ENCODE measurements at regions not wholly inside any gene's neighbourhood (a gene's known extent, or its start where the extent isn't known, plus 50 kb on each side); places are given as distances from the start of the nearest gene placed in this dataset.

DNA sequence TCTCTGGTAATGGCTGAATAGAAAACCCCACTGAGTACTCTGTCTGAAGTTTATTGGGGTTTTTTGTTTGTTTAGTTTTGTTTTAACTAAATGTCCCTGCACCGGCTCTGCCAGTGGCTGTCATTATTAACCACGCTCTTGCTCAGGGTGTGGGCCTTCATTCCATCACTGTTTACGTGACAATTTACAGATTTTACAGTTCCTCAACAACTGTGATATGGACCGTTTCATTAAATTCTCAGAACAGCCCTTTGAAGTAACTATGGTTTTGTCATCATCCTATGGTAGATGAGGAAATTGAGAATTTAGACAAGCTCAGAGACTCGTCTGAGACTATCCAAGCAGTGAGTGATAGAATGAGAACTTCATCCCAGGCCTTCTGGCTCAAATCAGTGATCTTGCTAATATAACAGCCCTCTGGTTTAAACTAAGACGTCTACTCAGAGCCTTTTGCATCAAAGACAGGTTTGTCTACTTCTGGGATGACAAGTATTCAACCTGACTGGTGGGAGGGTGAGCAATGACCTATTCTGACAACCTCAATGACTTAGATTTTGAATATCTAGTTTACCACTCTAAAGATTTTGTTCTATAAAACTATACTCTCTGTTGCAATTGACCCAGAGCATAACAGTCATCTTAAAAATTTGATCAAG is 77.3 kb upstream of the MAP3K1 start:
- H3K27ac ChIP-seq (ENCODE audit: extremely low read length, insufficient read depth, low read length) = no peak overlapping the region
- no peak overlapping the region for H2AFZ ChIP-seq (ENCODE audit: low read length)
- H3K9me3 ChIP-seq (ENCODE audit: low read length) = no peaks in the 10 kb centered on the region
- H3K36me3 ChIP-seq (replicated peaks in 1 of 2; ENCODE audit: control insufficient read depth in 1 of 2, insufficient read depth in 2 of 2, low read length in 2 of 2) = no peaks in the 10 kb centered on the region
- ATAC-seq (no peak), FAIRE-seq (no peak), DNase-seq (ENCODE audit: low spot score) (no peak)
- ChIA-PET CTCF (ENCODE audit: low intra/inter-chr PET ratio, low total read pairs) (no interaction called here), POLR2A (no interaction called here)
- no peaks in the 10 kb centered on the region for H3K79me2 ChIP-seq (ENCODE audit: insufficient read depth, low read length)
- no peaks in the 10 kb centered on the region for H4K20me1 ChIP-seq (ENCODE audit: insufficient read depth, low read length)
- intact Hi-C loops (cut with micrococcal nuclease; ENCODE audit: unreplicated experiment) (no loop called here), in situ Hi-C loops (cut with HindIII; ENCODE audit: extremely low pct_ligation_motif_present, low pct_unique_long_range_greater_than_20kb) (no loop called here)
- no peak overlapping the region for H3K9ac ChIP-seq (ENCODE audit: insufficient read depth, low read depth, low read length)
- H3K27me3 ChIP-seq (ENCODE audit: control insufficient read depth in 1 of 2, insufficient read depth in 2 of 2, low read length in 2 of 2) = no peaks in the 10 kb centered on the region
- H3K4me3 ChIP-seq (replicated peaks in 1 of 3; ENCODE audit: insufficient read depth in 1 of 3, low read depth in 2 of 3, low read length in 3 of 3) = no peak overlapping the region
- 37% methylated on average over 6 of the region's 6 CpGs for WGBS (ENCODE audit: low lambda C conversion rate)
- no TSS peak for BruUV-seq (replicated peaks)
- TF ChIP-seq PHF5A (CRISPR knock-in tag; IDR thresholded peaks at IDR 0.05; ENCODE audit: low read depth, unreplicated experiment) (no peak), DPF2 (CRISPR knock-in tag; IDR thresholded peaks at IDR 0.05; ENCODE audit: borderline replicate concordance, low read depth) (no peak), ZFYVE20 (CRISPR knock-in tag; IDR thresholded peaks at IDR 0.05; ENCODE audit: borderline replicate concordance, low read depth) (no peak)
- no peaks in the 10 kb centered on the region for H3K4me1 ChIP-seq (ENCODE audit: insufficient read depth, low read length)
- H3K4me2 ChIP-seq (ENCODE audit: low read depth, low read length) = no peak overlapping the region

DNA sequence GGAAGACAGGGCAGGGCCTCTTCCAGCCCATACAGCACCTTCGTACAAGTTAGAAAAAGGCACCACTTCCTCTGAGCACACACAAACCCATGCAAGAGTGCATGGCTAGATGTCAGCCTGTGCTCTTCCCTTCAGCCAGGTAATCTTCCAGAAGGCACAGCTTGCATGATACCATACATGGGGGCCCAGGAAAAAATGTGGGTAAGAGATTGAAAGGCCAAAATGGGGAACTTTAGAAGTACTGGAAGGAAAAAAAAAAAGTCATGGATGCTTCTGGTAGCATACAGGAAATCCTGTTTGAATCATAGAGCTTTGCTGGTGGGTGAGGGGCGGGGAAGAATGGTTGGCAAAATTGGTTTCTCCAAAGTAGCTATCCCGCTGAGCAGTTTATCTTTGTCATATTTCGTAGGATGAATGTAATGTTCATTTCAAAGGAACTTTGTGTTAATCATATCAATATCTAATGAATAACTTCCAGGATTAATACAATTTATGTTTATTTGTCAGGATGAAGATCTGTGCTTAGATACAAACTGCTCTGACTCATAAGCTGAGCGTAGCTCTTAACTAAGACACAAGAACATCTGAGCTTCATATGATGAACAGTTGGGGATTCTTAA is 78.2 kb upstream of the MAP3K1 start:
- no peaks in the 10 kb centered on the region for H4K20me1 ChIP-seq (ENCODE audit: insufficient read depth, low read length)
- H3K36me3 ChIP-seq (replicated peaks in 1 of 2; ENCODE audit: control insufficient read depth in 1 of 2, insufficient read depth in 2 of 2, low read length in 2 of 2) = no peaks in the 10 kb centered on the region
- intact Hi-C loops (cut with micrococcal nuclease; ENCODE audit: unreplicated experiment) = no loop called here
- DNase-seq (ENCODE audit: low spot score) (no peak), FAIRE-seq (no peak), ATAC-seq (no peak)
- H3K79me2 ChIP-seq (ENCODE audit: insufficient read depth, low read length) = no peaks in the 10 kb centered on the region
- TF ChIP-seq, protein P1, sequence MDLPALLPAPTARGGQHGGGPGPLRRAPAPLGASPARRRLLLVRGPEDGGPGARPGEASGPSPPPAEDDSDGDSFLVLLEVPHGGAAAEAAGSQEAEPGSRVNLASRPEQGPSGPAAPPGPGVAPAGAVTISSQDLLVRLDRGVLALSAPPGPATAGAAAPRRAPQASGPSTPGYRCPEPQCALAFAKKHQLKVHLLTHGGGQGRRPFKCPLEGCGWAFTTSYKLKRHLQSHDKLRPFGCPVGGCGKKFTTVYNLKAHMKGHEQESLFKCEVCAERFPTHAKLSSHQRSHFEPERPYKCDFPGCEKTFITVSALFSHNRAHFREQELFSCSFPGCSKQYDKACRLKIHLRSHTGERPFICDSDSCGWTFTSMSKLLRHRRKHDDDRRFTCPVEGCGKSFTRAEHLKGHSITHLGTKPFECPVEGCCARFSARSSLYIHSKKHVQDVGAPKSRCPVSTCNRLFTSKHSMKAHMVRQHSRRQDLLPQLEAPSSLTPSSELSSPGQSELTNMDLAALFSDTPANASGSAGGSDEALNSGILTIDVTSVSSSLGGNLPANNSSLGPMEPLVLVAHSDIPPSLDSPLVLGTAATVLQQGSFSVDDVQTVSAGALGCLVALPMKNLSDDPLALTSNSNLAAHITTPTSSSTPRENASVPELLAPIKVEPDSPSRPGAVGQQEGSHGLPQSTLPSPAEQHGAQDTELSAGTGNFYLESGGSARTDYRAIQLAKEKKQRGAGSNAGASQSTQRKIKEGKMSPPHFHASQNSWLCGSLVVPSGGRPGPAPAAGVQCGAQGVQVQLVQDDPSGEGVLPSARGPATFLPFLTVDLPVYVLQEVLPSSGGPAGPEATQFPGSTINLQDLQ (CRISPR knock-in tag; IDR thresholded peaks at IDR 0.05) = no peak
- no peak for TF ChIP-seq CHCHD3 (CRISPR knock-in tag; IDR thresholded peaks at IDR 0.05)
- TF ChIP-seq SKI (IDR thresholded peaks at IDR 0.05; ENCODE audit: partially characterized antibody) = no peak
- H3K27ac ChIP-seq (ENCODE audit: extremely low read length, insufficient read depth, low read length) = no peak overlapping the region
- in situ Hi-C loops (cut with HindIII; ENCODE audit: extremely low pct_ligation_motif_present, low pct_unique_long_range_greater_than_20kb) = no loop called here
- POLR2A ChIA-PET = no interaction called here
- H3K9ac ChIP-seq (ENCODE audit: insufficient read depth, low read depth, low read length) = no peak overlapping the region
- no peak overlapping the region for H3K4me2 ChIP-seq (ENCODE audit: low read depth, low read length)
- no peak overlapping the region for H3K4me3 ChIP-seq (replicated peaks in 1 of 3; ENCODE audit: insufficient read depth in 1 of 3, low read depth in 2 of 3, low read length in 3 of 3)
- no peak overlapping the region for H2AFZ ChIP-seq (ENCODE audit: low read length)
- 49% methylated on average over 5 of the region's 5 CpGs for WGBS (ENCODE audit: low lambda C conversion rate)
- no peaks in the 10 kb centered on the region for H3K4me1 ChIP-seq (ENCODE audit: insufficient read depth, low read length)
- H3K9me3 ChIP-seq (ENCODE audit: low read length) = no peaks in the 10 kb centered on the region
- CTCF ChIA-PET (ENCODE audit: low intra/inter-chr PET ratio, low total read pairs) = no interaction called here
- H3K27me3 ChIP-seq (ENCODE audit: control insufficient read depth in 1 of 2, insufficient read depth in 2 of 2, low read length in 2 of 2) = no peaks in the 10 kb centered on the region
- BruUV-seq (replicated peaks) = no TSS peak

Measured in HepG2 (cell line).